GM18517 (cell line): ENCODE measurements at regions not wholly inside any gene's neighbourhood (a gene's known extent, or its start where the extent isn't known, plus 50 kb on each side); places are given as distances from the start of the nearest gene placed in this dataset.

Source experiments
- ATAC-seq: cut with Tn5 transposase; IDR thresholded peaks from one replicate; pipeline ENCODE4 v1.9.1; 2021; ENCODE audit warnings: mild to moderate bottlenecking, moderate library complexity; ENCODE audit not compliant: unreplicated experiment

DNA sequence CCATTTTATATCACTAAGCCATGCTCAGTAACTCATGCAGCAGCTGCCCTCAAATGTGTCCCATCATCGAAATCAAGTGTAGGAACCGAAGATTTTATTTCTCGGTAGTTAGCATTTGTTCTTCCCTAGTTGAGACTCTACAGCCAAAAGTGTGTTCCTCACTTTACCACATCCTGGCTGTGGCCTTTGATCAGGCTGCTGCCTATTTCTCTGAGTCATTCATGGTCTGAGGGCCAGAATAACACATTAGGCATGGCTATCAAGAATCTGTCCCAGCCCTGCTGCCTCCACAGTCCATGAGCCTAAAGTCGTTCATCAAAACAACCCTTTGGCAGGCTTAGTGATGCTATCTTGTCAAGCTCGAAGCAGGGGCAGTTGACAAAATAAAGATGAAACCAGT, 300.1 kb downstream of the TDRD15 start:
- ATAC-seq: no peak

DNA sequence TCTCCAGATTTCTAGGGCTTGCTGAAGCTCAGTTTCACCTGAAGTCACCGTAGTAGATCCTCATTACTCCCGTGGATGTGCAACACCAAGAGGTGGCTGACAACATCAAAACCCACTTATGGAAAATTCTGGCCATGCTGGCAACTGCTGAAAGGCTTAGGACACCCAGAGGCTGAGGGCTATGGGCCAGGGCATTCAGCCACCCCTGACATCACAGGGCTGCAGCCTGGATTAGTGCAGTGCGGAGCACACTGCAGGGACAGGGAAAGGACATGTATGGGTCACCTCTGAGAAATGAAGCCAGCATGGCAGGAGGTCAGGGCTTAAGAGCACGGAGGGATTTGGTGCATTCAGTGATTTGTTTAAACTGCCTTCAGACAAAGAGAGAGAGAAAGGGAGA, 300.6 kb downstream of the TDRD15 start:
- ATAC-seq: no peak

DNA sequence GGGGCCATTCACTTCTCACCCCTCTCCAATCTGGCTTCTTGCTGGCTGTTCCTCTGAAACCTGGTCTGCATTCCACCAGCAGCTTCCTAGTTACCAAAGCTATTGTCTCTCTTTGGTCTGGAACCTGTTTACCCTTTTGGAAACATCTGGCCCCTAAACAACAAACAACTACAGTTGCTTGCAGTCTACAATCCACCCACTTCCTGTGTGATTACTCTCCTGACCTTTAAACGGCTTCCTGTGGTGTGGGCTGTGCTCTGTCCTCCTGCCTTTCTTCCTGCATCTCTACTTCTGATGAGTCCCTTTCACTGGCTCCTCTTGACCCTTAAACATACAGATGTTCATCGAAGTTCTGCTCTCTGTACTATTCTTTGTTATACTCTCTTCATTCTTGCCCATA, 303.8 kb downstream of the TDRD15 start:
- no peak for ATAC-seq

DNA sequence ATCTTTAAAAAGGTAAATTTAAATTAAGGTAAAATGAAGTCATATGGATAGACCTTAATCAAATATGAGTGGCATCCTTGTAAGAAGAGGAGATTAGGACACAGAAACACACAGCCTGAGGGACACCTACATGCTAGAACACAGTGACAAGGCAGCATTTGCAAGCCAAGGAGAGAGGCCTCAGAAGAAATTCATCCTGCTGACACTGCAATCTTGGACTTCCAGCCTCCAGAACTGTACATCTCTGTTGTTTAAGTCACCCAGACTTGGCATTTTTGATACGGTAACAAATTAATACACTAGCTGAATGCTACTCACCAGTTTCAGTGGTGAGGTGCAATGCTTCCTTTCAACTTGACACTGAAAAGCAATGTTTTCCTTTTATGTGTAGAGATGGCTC, 305.0 kb downstream of the TDRD15 start:
- ATAC-seq: no peak

DNA sequence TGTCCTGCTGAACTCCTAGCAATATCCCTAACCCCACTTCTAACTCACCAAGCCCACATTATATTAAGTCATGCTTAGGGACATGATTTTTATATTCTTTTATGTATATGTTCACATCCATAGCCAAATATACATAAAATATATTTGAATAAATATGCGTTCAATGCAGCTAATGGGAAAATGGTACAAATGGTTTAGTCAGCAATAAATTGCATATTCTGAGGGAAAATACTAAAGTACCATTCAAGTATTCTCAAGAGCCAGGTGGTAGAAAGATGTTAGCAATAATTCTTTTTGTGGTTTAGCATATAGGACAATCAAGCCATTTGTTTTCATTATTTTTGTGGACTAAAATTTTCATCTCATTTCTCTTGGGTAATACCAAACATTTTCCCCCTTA, 306.0 kb downstream of the TDRD15 start:
- no peak for ATAC-seq

DNA sequence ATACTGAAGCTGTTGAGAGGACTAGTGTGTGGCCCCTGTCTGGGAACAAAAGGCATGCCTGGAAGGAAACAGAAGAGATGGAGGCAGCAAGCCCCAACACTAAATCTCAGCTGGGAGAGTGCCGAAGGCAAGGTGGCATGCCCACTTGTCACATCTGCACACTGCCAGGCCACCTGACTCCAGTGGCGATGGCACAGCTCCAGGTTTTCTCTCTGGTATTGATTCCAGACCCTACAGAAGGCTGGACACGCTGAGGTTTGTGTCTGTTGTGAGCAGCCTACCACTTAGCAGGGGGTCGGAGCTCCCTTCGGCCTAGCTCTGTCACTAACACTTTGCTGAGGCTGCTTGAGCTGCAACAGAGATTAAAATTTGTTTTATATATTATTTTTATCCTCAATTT, 307.3 kb downstream of the TDRD15 start:
- no peak for ATAC-seq

DNA sequence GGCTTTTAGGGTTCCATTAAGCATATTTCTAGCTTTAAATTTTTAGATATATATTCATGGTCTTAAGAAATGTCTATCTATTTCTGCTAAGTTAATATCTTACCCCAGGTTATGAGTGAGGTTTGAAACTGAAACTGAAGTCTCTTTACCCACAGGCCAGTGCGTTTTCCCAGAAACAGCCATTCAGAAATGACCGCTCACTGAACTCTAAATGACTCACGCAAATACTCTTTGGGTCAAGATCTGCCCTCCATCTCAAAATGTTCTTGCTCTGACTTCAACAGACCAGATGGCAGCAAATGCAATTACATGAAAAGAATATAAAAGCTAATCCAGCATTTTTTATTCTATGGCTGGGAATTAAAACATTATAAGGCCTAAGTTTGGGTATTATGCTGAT, 315.2 kb downstream of the TDRD15 start:
- no peak for ATAC-seq

DNA sequence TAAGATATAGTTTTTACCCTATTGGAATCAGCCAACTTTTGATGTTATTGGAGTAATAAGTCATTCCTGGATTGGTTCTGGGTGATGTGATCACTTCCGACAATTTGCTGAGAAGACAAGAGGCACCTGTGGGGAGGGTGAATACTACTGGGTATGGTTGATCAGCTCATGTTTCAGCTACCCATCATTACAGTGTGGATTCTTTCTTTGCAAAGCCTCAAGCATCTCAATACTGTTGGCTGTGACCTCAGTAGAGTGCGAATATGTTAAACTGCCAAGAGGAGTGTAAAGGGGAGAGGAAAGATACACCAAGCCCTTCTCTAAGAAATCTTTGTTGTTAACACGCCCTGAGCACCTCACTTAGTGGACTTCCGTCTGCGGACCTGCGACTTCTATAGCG, 317.7 kb downstream of the TDRD15 start:
- ATAC-seq: no peak

DNA sequence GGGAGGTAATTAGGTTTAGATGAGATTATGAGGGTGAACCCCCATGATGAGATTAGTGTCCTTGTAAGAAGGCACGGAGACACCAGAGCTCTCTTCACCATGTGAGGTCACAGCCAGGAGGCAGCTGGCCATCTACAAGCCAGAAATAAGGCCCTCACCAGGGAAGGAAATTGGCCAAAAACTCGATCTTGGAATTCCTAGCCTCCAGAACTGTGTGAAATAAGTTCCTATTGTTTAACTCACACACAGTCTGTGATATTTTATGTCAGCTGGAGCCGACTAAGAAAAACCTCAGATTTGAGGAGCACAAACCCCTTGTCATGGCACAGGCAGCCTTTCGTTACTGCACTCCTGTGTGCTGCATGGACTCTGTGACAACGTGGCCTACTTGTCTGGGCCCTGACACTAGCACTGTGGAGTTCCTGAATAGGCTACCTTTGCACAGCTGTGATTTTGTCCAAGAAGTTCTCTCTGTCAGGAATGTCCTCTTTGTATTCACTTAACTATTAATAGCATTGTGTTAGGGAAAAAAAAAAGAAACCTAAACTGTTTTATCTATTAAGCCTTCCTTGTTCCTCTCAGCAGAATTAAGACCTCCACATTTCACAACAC, 319.8 kb downstream of the TDRD15 start:
- no peak for ATAC-seq

DNA sequence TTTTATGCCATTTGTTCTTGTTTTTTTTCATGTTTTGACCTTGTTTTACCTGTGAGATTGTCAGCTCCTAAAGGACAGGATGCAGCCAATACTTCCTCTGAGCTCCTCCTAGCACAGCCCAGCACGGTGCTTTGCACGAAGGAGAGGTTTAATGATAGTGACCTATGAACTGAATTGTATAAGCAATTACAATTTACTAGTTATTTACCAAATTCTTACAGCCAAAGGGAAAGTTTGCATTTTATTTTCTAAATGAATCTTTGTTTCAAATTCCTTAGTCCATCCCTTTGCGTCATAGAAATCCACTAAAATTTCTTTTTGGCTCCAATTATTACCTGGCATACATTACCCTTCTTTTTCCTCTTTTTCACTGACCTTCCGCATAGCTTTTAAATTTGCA, 326.1 kb downstream of the TDRD15 start:
- ATAC-seq: no peak

DNA sequence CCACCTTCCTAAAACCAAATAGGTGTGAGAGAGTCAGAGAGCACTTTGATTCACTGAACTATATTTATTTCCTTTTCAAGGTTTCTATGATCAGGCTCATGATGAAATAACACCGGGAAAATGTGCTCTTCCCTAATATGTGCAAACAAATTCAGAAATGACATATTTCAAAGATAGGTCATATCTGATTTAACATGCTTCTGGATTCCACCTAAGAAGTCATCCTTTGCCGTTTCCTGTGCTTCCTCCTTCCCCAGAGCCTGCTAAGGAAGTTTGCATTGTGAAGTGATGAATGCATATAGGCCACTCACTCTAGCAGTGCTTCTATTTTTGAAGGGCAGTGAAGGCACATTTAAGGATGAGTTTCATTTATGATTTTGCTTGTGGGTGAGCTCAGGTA, 327.6 kb downstream of the TDRD15 start:
- no peak for ATAC-seq

DNA sequence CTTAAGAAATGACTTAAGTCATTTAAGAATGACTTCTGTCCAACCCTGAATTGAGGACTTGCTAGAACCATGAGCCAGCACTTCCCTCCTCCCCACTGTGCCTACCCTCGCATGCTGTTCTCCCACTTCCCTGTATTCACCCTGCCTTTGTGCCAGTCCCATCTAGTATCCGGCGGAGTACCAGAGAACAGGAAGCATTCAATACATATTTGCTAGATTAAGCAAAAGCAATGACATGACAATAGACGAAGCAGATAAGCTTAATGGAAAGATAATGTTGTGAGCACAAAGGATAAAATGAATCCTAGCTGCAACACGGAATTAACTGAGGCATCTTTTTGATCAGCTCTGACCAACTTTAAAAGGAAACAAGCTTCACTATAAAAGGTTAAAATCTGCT, 328.5 kb downstream of the TDRD15 start:
- ATAC-seq: no peak

DNA sequence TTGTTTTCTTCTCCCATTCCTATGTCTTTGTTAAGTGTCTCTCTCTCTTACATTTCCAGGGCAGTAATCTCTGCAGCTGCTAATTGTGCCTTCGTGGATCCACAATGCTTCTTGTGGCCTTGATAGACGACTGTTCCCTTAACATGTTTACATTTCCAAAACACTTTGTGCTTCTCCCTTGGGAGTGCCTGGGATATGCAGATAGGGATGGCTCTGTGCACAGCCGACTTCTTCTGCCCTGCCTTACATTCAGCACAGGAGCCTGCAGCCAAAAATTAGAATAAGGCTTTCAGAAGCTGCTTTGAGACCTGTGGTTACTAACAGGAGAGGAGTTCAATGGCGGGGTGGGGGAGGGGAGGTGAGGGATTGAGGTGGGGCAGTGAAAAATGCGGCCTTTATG, 328.9 kb downstream of the TDRD15 start:
- no peak for ATAC-seq

DNA sequence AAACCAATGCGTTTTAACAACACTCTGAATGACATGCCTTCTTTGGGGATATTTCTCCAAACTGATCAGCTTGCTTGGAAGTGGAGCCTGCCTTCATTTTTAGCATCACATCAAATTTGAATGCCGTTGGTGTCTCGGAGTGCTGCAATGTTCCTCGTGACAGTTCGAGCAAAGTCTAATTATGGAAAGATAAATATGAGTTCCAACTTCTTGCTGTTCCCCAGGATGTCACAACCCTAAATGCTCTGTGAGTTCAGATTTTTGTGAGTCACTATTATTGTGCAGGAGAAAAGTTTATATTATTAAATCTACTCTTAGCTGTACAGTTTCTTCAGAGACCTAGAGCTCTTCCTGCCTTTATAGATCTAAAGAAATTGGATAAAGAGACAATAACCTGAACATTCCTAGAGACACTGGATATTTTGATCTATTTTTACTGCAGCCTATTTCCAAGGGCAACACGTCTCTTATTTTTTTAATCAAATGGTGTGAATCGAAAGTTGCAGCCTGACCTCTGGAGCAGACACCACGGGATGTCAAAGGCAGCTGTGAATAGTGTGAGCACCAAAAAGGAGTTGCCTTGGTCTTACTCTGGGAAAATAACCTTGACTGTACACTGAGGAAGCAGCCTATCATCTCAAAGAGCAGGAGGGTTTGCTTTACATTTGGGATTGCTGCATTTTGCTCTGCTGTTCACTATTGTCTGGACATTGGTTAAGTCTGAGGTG, 330.1 kb downstream of the TDRD15 start:
- ATAC-seq: no peak

DNA sequence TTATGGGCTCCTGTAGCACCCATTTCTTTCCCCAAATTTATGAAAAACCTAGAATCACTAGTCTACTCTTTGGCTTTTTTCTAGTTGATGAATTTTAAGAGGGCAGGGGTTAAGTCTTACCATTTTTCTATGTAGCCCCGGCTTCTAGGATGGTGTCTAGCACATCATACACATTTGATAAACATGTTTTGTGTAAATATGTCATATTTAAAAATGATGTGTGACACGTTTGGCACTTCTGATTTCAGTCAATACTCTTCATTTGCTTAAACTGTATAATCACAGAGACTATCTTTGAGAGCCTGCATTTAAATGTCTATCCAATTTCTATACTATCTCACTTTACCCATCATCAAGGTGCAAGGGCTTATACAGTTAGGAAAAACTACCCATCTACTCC, 331.1 kb downstream of the TDRD15 start:
- no peak for ATAC-seq

DNA sequence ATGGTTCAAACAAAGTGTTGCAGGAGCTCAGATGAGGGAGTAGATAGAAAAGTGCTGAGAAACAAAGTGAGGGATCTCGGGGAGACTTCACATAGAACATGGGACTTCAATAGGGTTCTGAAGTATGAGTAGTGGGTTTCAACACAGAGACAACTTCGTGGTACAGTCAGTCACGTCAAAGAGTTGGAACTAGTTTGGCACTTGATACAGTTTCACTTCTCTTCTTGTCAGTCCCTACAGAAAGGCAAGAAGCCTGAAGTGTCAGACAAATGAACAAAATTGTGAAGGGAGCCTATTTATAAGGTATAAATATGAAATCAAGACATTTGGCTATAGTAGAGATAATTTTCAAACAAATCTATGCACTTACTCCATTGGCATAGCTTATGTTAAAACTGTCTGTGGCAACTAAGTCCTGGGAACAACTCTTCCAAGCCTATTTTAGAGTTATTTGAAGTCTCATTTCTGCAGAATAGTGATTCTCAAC, 338.0 kb downstream of the TDRD15 start:
- no peak for ATAC-seq

DNA sequence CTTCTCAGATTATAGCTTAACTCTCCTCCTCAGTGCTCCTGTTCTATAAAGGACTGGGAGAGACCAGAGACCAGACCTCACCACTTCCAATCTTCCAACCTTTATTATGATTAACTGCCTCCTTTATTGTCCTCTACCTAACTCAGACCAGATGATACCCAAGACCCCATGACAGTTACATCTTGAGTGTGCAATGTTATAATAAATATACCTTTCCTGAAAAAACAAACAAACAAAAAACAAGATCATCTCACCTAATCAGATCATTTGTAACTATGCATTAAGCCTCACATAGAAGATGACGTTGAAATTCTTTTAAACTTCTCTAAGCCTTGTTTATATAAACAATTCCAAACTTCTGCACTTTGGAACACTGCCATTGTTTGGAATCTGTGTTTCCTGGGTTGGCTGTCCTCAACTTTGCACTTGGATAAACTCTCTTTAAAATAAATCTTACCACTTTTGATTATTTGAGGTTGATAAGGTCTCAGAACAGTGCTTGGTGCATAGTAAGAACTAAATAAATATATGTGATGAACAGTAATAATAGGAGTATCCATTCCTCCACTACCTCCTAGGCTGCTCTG, 342.7 kb downstream of the TDRD15 start:
- ATAC-seq: no peak

DNA sequence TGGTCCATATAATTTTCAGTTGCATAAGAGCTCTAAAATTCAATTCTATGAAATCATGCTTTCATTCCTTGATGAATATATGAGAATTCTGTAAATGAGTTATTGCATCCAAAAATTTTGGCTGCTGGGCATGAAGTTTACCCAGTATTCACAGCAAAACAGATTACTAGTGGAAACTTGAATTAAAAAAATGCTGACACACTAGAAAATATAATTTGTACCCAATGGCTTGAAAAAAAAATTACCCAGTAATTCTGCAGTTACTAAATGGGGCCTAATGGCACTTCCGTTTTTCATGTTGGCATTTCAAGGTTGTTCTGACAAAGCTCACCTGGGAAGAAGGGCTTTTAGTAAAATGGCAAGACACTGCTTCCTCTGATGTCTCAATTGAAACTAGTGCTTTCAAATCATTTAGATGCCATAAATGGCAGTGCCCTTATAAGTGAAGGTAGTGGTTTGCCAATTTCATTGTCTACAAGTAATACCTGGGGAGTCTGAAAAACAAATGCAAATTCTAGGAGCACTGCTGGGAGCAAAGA, 343.6 kb downstream of the TDRD15 start:
- ATAC-seq: no peak

DNA sequence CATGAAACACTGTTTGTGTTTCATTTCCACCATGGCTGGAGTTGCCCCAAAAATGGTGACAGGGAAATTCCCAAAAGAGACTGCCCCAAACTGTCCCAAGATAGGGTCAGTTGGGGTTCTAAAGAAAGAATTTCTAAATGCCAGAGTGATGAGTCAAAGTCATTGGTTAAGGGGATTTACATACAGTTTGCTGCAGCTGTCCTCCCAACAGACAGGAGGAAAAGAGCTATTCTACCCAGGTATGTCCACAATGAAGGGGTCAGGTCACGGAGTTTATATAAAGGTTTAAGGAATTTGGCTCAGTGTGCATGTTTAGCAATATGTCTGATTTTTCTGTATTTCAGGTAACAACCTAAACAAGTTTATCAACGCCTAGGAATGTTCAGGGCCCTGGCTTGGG, 344.1 kb downstream of the TDRD15 start:
- no peak for ATAC-seq

DNA sequence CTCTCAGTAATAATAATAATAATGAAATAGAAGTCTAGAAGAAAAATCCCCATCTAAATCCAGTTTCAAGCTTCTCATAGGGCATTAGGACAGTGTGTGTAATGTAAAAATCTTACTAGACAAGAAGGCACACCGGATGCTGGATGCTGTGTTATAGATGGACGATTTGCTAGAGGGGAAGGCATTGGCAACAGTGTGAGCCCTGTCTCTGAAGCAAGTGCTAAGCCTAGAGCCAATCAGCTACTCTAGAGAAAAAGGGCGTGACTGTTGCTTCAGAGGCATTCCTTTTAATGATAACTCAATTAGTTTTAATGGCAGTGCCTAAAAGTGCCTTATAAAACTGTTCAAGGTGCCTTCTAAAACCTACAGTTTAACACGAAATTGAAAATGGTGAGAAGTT, 344.9 kb downstream of the TDRD15 start:
- no peak for ATAC-seq

DNA sequence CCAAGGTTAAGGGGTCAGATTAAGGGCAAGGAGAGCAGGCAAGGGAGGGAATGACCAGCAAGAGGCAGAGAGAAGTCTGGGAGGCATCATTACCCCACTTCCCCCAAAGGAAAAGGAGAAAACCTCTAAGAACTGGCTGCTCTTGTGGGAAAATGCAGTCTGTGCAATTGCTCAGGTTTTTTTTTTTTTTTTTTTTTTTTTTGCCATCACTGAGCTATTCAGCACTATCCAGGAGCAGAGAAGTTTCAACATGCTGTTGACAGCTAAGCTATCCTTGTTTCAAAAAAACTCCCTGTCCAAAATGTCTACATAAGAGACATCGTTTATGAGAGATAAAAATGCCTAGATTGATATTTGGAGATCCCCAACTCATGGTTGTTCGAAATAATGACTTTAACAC, 345.4 kb downstream of the TDRD15 start:
- no peak for ATAC-seq

DNA sequence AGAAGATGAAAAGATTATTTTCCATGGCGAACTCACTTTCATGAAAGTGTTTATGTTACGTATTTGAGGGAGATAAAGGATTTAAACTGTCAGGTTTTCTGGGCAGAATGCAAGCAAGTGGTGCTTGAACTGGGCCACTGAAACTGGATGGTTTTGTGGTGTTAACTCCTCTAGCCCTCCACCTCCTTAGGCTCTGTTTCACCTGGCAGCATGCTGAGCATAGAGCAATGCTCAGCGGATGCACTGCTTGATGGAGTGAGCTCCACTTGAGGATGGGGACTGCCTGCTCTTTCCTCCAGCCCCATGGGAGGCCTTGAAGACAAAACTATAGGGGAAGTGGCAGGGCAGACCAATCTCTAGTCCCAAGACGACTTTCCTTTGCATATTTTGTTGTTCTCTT, 345.8 kb downstream of the TDRD15 start:
- no peak for ATAC-seq
